GM12865 (cell line): ENCODE measurements at regions not wholly inside any gene's neighbourhood (a gene's known extent, or its start where the extent isn't known, plus 50 kb on each side); places are given as distances from the start of the nearest gene placed in this dataset.

ENCODE experiments used
- DNase-seq: peaks from one replicate; pipeline ENCODE4 v3.0.0; 2010; ENCODE audit warnings: low read depth
- H3K4me3 ChIP-seq: 2 replicates; pipeline ENCODE4 v1.5.1; 2011; ENCODE audit warnings: mild to moderate bottlenecking, low read depth, low read length, control low read depth
- TF ChIP-seq, protein P1 (sequence below): IDR thresholded peaks from 2 replicates; pipeline ENCODE4 v1.5.1; 2011; ENCODE audit warnings: low read length, control low read depth, low read depth, inconsistent platforms; ENCODE audit not compliant: insufficient read depth; ENCODE audit errors: missing control alignments

- no peak overlapping the region for H3K4me3 ChIP-seq
- TF ChIP-seq, protein P1, sequence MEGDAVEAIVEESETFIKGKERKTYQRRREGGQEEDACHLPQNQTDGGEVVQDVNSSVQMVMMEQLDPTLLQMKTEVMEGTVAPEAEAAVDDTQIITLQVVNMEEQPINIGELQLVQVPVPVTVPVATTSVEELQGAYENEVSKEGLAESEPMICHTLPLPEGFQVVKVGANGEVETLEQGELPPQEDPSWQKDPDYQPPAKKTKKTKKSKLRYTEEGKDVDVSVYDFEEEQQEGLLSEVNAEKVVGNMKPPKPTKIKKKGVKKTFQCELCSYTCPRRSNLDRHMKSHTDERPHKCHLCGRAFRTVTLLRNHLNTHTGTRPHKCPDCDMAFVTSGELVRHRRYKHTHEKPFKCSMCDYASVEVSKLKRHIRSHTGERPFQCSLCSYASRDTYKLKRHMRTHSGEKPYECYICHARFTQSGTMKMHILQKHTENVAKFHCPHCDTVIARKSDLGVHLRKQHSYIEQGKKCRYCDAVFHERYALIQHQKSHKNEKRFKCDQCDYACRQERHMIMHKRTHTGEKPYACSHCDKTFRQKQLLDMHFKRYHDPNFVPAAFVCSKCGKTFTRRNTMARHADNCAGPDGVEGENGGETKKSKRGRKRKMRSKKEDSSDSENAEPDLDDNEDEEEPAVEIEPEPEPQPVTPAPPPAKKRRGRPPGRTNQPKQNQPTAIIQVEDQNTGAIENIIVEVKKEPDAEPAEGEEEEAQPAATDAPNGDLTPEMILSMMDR = no peak
These were observed 555.8 kb upstream of the CLINT1 start for GRCh38 chr5:158414780-158415179.

DNA sequence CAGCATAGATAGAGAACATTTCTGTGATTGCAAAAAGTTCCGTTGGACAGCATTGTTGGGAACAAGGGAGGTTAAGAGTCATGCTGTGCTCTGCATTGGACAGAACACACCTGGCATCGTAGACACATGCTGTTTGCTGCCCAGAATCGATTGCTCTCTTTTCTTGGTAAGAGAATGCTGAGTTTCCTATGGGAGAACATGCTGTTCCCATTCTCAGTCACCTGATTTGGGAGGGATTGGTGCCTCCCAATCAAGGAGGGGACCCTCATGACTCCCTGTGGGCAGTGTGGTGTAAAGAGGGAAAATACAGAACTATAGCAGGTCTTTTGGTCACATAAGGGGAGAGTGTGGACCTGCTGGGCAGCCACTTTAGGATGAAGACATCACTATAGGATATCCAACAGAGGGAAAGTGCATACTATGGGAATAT lies 555.4 kb upstream of the CLINT1 start:
- TF ChIP-seq, protein P1 = no peak
- H3K4me3 ChIP-seq = no peak overlapping the region
- DNase-seq = no peak

More at GRCh38 chr5:158414780-158415179, 555.8 kb upstream of the CLINT1 start:
- no peak for DNase-seq

GRCh38 chr5:158413122-158413680 lies 554.3 kb upstream of the CLINT1 start:
- DNase-seq = no peak
- H3K4me3 ChIP-seq = no peak overlapping the region
- TF ChIP-seq, protein P1 = no peak

DNA sequence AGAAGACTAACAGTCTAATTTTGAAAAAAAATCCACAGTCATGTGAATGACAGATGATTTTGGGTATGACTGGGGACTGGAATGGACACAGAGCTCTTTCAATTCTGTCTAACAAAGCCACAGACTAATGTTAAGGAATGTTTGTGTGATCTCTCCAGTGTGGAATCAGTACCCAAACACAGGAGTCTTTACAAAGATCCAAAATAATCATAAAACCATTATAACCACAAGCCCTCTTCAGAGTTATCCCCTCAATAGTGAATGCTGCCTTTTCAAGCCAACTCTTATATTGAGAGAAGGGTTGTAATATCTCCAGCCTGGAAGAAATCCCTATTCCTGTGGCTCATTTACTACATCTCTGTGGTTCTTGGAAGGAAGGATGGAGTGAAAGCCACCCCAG lies 552.0 kb upstream of the CLINT1 start:
- TF ChIP-seq, protein P1 = no peak
- no peak for DNase-seq
- no peak overlapping the region for H3K4me3 ChIP-seq

- peak overlapping the region; percentile 24 for H3K4me3 ChIP-seq
- DNase-seq = peak; percentile 55
- TF ChIP-seq, protein P1 = no peak
These were observed 550.6 kb upstream of the CLINT1 start for GRCh38 chr5:158409507-158409906.

GRCh38 chr5:158407824-158408195 lies 548.9 kb upstream of the CLINT1 start:
- no peak overlapping the region for H3K4me3 ChIP-seq
- DNase-seq = no peak
- TF ChIP-seq, protein P1 = no peak
